ENCODE measurements at regions not wholly inside any gene's neighbourhood (a gene's known extent, or its start where the extent isn't known, plus 50 kb on each side); places are given as distances from the start of the nearest gene placed in this dataset.

- no peaks in the 10 kb centered on the region for H3K79me2 ChIP-seq (ENCODE audit: insufficient read depth, low read length)
- no peaks in the 10 kb centered on the region for H4K20me1 ChIP-seq (ENCODE audit: insufficient read depth, low read length)
- no peak overlapping the region for H3K4me3 ChIP-seq (replicated peaks in 1 of 3; ENCODE audit: low read depth in 2 of 3, low read length in 3 of 3)
- no peak overlapping the region for H3K4me2 ChIP-seq (replicated peaks; ENCODE audit: extremely low read depth, low read length, poor library complexity, severe bottlenecking)
- no peaks in the 10 kb centered on the region for H3K27me3 ChIP-seq (ENCODE audit: control insufficient read depth in 2 of 2, insufficient read depth in 2 of 2, low read length in 2 of 2)
- WGBS (ENCODE audit: insufficient coverage): no CpG with 5 or more reads among the region's 2 CpGs
- H3K4me1 ChIP-seq (ENCODE audit: control insufficient read depth in 1 of 2, insufficient read depth in 2 of 2, low read length in 2 of 2): no peaks in the 10 kb centered on the region
- Mint-ChIP-seq H3K9me3 (peaks cover 20 to 45% (median 39%) of the 10 kb centered on the region in 7 donors), H3K4me1 (no peaks in the 10 kb centered on the region), H3K27ac (peak overlapping the region in 1 of 7 donors; percentile 43), H3K4me3 (no peak overlapping the region), H3K36me3 (peaks cover 0 to 3% of the 10 kb centered on the region in 2 donors), H3K27me3 (ENCODE audit: low read depth in 3 of 3) (peaks cover 0 to 4% (median 3%) of the 10 kb centered on the region in 3 donors)
- no peak for DNase-seq
- peaks cover 26 to 31% of the 10 kb centered on the region in 2 donors for H3K9me3 ChIP-seq (replicated peaks in 1 of 2; ENCODE audit: control insufficient read depth in 1 of 2, insufficient read depth in 1 of 2, low read length in 2 of 2)
- H3K36me3 ChIP-seq (replicated peaks in 1 of 2; ENCODE audit: control insufficient read depth in 1 of 2, insufficient read depth in 2 of 2, low read length in 2 of 2): no peaks in the 10 kb centered on the region
- no peak overlapping the region for H3K9ac ChIP-seq (ENCODE audit: insufficient read depth, low read length, poor library complexity, severe bottlenecking)
- TF ChIP-seq CTCF (IDR thresholded peaks at IDR 0.05): no peak
- H2AFZ ChIP-seq (ENCODE audit: insufficient read depth, low read depth, low read length, poor library complexity, severe bottlenecking): no peak overlapping the region
- no peak overlapping the region for H3K27ac ChIP-seq (ENCODE audit: low read depth in 1 of 2, low read length in 2 of 2)
- intact Hi-C loops (cut with micrococcal nuclease): no loop called here
Measured at GRCh38 chr2:96436961-96437360, 68.2 kb downstream of the NEURL3 start.

GRCh38 chr2:96436416-96436815, 68.7 kb downstream of the NEURL3 start:
- H3K4me1 ChIP-seq (ENCODE audit: control insufficient read depth in 1 of 2, insufficient read depth in 2 of 2, low read length in 2 of 2): no peaks in the 10 kb centered on the region

More at GRCh38 chr2:96436416-96436815, 68.7 kb downstream of the NEURL3 start:
- Histone ChIP-seq H3K4me3 (replicated peaks in 1 of 3; ENCODE audit: low read depth in 2 of 3, low read length in 3 of 3) (no peak overlapping the region), H4K20me1 (ENCODE audit: insufficient read depth, low read length) (no peaks in the 10 kb centered on the region), H3K79me2 (ENCODE audit: insufficient read depth, low read length) (no peaks in the 10 kb centered on the region), H3K36me3 (replicated peaks in 1 of 2; ENCODE audit: control insufficient read depth in 1 of 2, insufficient read depth in 2 of 2, low read length in 2 of 2) (no peaks in the 10 kb centered on the region), H3K9me3 (replicated peaks in 1 of 2; ENCODE audit: control insufficient read depth in 1 of 2, insufficient read depth in 1 of 2, low read length in 2 of 2) (peaks cover 27 to 31% of the 10 kb centered on the region in 2 donors), H2AFZ (ENCODE audit: insufficient read depth, low read depth, low read length, poor library complexity, severe bottlenecking) (no peak overlapping the region), H3K4me2 (replicated peaks; ENCODE audit: extremely low read depth, low read length, poor library complexity, severe bottlenecking) (no peak overlapping the region), H3K9ac (ENCODE audit: insufficient read depth, low read length, poor library complexity, severe bottlenecking) (no peak overlapping the region), H3K27ac (ENCODE audit: low read depth in 1 of 2, low read length in 2 of 2) (no peak overlapping the region), H3K27me3 (ENCODE audit: control insufficient read depth in 2 of 2, insufficient read depth in 2 of 2, low read length in 2 of 2) (no peaks in the 10 kb centered on the region)
- no peak for DNase-seq
- Mint-ChIP-seq H3K4me3 (no peak overlapping the region), H3K36me3 (peaks cover 0 to 3% of the 10 kb centered on the region in 2 donors), H3K27ac (no peak overlapping the region), H3K9me3 (peaks cover 19 to 46% (median 39%) of the 10 kb centered on the region in 7 donors), H3K27me3 (ENCODE audit: low read depth in 3 of 3) (peaks cover 0 to 4% (median 1%) of the 10 kb centered on the region in 3 donors), H3K4me1 (no peaks in the 10 kb centered on the region)
- intact Hi-C loops (cut with micrococcal nuclease): no loop called here
- 86% methylated on average over 2 of the region's 2 CpGs for WGBS (ENCODE audit: insufficient coverage)
- TF ChIP-seq CTCF (IDR thresholded peaks at IDR 0.05): no peak
